Choroid plexus epithelial cell (primary cell): ENCODE measurements at regions not wholly inside any gene's neighbourhood (a gene's known extent, or its start where the extent isn't known, plus 50 kb on each side); places are given as distances from the start of the nearest gene placed in this dataset.

Experiments
- DNase-seq: peaks from one replicate; pipeline ENCODE4 v3.0.0-alpha.2; 2010; ENCODE audit warnings: low read depth
- H3K4me3 ChIP-seq: 2 replicates; pipeline ENCODE4 v1.5.1; 2011; ENCODE audit warnings: low read depth, mild to moderate bottlenecking, control low read depth, low read length, moderate library complexity
- CTCF ChIP-seq: conservative IDR thresholded peaks from 2 replicates; pipeline ENCODE4 v1.5.1; 2011; ENCODE audit warnings: low read depth, mild to moderate bottlenecking, control low read depth, inconsistent platforms, low read length, moderate library complexity

- no peak overlapping the region for H3K4me3 ChIP-seq
- peak; percentile 27 for DNase-seq
- no peak for TF ChIP-seq CTCF
These were observed 151.1 kb upstream of the DPT start for GRCh38 chr1:168879896-168880734.

GRCh38 chr1:168881656-168882260 lies 152.8 kb upstream of the DPT start:
- no peak overlapping the region for H3K4me3 ChIP-seq
- TF ChIP-seq CTCF = no peak
- DNase-seq = no peak

- TF ChIP-seq CTCF = no peak
- no peak overlapping the region for H3K4me3 ChIP-seq
- no peak for DNase-seq
These were observed 158.4 kb upstream of the DPT start for GRCh38 chr1:168887381-168887780.

- TF ChIP-seq CTCF = no peak
- no peak for DNase-seq
- H3K4me3 ChIP-seq = no peak overlapping the region
These were observed 159.4 kb upstream of the DPT start for GRCh38 chr1:168888418-168888817.

GRCh38 chr1:168892931-168893330 lies 163.9 kb upstream of the DPT start:
- no peak overlapping the region for H3K4me3 ChIP-seq
- TF ChIP-seq CTCF = no peak
- DNase-seq = no peak

- H3K4me3 ChIP-seq = no peak overlapping the region
- no peak for DNase-seq
- TF ChIP-seq CTCF = no peak
These were observed 164.4 kb upstream of the DPT start for GRCh38 chr1:168893359-168893801.
